ENCODE measurements at regions not wholly inside any gene's neighbourhood (a gene's known extent, or its start where the extent isn't known, plus 50 kb on each side); places are given as distances from the start of the nearest gene placed in this dataset.

GRCh38 chr10:108836362-108836761 lies 1086.9 kb downstream of the XPNPEP1 start:
- no peak for TF ChIP-seq CTCF (conservative IDR thresholded peaks at IDR 0.05; ENCODE audit: low read length)
- no peak for TF ChIP-seq EZH2phosphoT487 (IDR thresholded peaks at IDR 0.05; ENCODE audit: borderline replicate concordance, low read depth, low read length)

All from OCI-LY7 (cell line).